Prostate gland (tissue), 2 donors: ENCODE measurements at regions not wholly inside any gene's neighbourhood (a gene's known extent, or its start where the extent isn't known, plus 50 kb on each side); places are given as distances from the start of the nearest gene placed in this dataset.

Experiments
- DNase-seq: peaks from one replicate; pipeline ENCODE4 v3.0.0-alpha.2; 2019; ENCODE audit warnings: low spot score
- H3K27ac ChIP-seq, 2 donors: fragments of 200-600 bp; sonication (generic); 2 replicates each; pipeline ENCODE4 v1.5.1; 2017 to 2019
- H3K27me3 ChIP-seq: fragments of 200-600 bp; sonication (generic); replicated peaks from 2 replicates; pipeline ENCODE4 v1.5.1; 2019; ENCODE audit not compliant: insufficient read depth
- H3K36me3 ChIP-seq, 2 donors: fragments of 200-600 bp; sonication (generic); 1 replicate in 1 of 2; 2 replicates in 1 of 2; pipeline versions ENCODE4 v1.5.1 to v1.8.1; 2017 to 2019
- H3K4me1 ChIP-seq: fragments of 200-600 bp; sonication (generic); replicated peaks from 2 replicates; pipeline ENCODE4 v1.5.1; 2019
- H3K4me3 ChIP-seq, 2 donors: fragments of 200-600 bp; sonication (generic); 2 replicates each; pipeline ENCODE4 v1.5.1; 2017 to 2019
- H3K9me3 ChIP-seq: fragments of 200-600 bp; sonication (generic); 2 replicates; pipeline ENCODE4 v1.5.1; 2017
- CTCF ChIP-seq, 4 experiments: fragments of 200-600 bp in 2 of 4; fragments of 450-650 bp in 2 of 4; sonication (generic) in 2 of 4; IDR thresholded peaks; 1 replicate in 3 of 4; 2 replicates in 1 of 4; pipeline ENCODE4 v1.5.1; 2016 to 2019; ENCODE audit warnings: antibody characterized with exemption in 4 of 4, mild to moderate bottlenecking in 2 of 4, moderate library complexity in 2 of 4
- POLR2A ChIP-seq: fragments of 450-650 bp; IDR thresholded peaks from one replicate; pipeline ENCODE4 v1.6.1; 2016; ENCODE audit warnings: antibody characterized with exemption, mild to moderate bottlenecking
- POLR2AphosphoS5 ChIP-seq: sonication (generic); formaldehyde crosslinking; IDR thresholded peaks from one replicate; pipeline ENCODE4 v1.6.1; 2017; ENCODE audit warnings: antibody characterized with exemption
- WGBS: methylation state at CpG from one replicate; pipeline ENCODE4 v1.1.5; 2018; 5-methylcytosine and 5-hydroxymethylcytosine counted together
- intact Hi-C: fragments of 100-400 bp; cut with DNase I; formaldehyde crosslinking; loops from one replicate; pipeline ENCODE4 v1.14.2; 2022

DNA sequence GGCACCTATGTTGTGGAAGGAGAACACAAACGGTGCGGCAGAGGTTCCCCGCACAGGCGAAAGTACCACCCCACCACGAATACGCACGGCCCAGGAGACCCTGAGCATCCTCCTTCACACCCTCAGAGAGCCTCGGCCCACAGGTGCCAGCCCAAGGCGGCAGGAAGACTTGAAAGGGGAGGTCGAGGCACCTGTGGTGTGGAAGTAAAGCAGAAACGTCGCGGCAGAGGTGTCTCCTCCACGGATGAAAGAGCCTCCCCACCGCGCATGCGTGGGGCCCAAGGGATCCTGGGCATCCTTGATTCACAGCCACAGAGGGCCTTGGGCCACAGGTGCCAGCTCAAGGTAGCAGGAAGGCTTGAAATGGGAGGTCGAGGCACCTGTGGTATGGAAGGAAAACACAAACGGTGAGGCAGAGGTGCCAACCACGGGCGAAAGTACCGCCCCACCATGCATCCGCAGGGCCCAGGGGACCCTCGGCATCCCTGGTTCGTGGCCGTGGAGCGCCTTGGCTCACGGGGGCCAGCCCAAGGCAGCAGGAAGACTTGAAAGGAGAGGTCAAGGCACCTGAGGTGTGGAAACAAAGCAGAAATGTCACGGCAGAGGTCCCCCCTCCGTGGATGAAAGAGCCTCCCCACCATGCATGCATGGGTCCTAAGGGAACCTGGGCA is 380.1 kb downstream of the ALG10 start:
- H3K27me3 ChIP-seq = no peaks in the 10 kb centered on the region
- no peak for TF ChIP-seq CTCF (IDR thresholded peaks at IDR 0.05)
- no peak for TF ChIP-seq POLR2AphosphoS5
- no peak for TF ChIP-seq POLR2A
- WGBS = 65% methylated on average over 30 of the region's 30 CpGs
- no peak overlapping the region for H3K4me3 ChIP-seq
- H3K27ac ChIP-seq = no peak overlapping the region
- intact Hi-C loops = no loop called here
- H3K4me1 ChIP-seq = no peaks in the 10 kb centered on the region
- DNase-seq = peak; percentile 1
- H3K36me3 ChIP-seq = no peaks in the 10 kb centered on the region
- no peaks in the 10 kb centered on the region for H3K9me3 ChIP-seq

- DNase-seq = peak; percentile 3
- Histone ChIP-seq H3K36me3 (no peaks in the 10 kb centered on the region), H3K4me1 (no peaks in the 10 kb centered on the region), H3K4me3 (no peak overlapping the region), H3K27ac (no peak overlapping the region), H3K27me3 (no peaks in the 10 kb centered on the region), H3K9me3 (no peaks in the 10 kb centered on the region)
- TF ChIP-seq POLR2A (no peak), POLR2AphosphoS5 (no peak), CTCF (IDR thresholded peaks at IDR 0.05) (no peak)
- WGBS = 75% methylated on average over 33 of the region's 33 CpGs
- intact Hi-C loops = no loop called here
Measured at GRCh38 chr12:34402899-34403705, 380.8 kb downstream of the ALG10 start.

DNA sequence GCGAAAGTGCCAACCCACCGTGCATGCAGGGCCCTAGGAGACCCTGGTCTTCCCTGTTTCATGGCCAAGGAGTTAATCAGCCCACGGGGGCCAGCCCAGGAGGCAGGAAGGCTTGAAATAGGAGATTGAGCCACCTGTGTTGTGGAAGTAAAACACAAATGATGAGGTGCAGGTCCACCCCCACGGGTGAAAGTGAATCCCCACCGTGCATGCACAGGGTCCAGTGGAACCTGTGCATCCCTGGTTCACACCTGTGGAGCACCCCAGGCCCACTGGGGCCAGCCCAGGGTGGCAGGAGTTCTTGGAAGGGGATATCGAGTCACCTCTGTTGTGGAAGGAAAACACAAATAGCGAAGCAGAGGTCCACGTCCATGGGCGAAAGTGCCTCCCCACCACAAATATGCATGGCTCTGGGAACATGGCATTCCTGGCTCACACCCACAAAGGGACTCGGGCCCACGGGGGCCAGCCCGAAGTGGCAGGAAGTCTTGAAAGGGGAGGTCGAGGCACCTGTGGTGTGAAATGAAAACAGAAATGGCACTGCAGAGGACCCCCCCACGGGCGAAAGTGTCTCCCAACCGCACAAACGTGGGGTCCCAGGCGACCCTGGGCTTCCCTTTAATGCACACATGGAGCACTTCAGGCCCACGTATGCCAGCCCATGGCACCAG is 381.5 kb downstream of the ALG10 start:
- H3K4me3 ChIP-seq = no peak overlapping the region
- peak; percentile 1 for DNase-seq
- intact Hi-C loops = no loop called here
- no peaks in the 10 kb centered on the region for H3K27me3 ChIP-seq
- no peaks in the 10 kb centered on the region for H3K4me1 ChIP-seq
- H3K9me3 ChIP-seq = no peaks in the 10 kb centered on the region
- H3K27ac ChIP-seq = no peak overlapping the region
- no peak for TF ChIP-seq CTCF (IDR thresholded peaks at IDR 0.05)
- no peak for TF ChIP-seq POLR2A
- TF ChIP-seq POLR2AphosphoS5 = no peak
- H3K36me3 ChIP-seq = no peaks in the 10 kb centered on the region
- WGBS = 53% methylated on average over 19 of the region's 19 CpGs

DNA sequence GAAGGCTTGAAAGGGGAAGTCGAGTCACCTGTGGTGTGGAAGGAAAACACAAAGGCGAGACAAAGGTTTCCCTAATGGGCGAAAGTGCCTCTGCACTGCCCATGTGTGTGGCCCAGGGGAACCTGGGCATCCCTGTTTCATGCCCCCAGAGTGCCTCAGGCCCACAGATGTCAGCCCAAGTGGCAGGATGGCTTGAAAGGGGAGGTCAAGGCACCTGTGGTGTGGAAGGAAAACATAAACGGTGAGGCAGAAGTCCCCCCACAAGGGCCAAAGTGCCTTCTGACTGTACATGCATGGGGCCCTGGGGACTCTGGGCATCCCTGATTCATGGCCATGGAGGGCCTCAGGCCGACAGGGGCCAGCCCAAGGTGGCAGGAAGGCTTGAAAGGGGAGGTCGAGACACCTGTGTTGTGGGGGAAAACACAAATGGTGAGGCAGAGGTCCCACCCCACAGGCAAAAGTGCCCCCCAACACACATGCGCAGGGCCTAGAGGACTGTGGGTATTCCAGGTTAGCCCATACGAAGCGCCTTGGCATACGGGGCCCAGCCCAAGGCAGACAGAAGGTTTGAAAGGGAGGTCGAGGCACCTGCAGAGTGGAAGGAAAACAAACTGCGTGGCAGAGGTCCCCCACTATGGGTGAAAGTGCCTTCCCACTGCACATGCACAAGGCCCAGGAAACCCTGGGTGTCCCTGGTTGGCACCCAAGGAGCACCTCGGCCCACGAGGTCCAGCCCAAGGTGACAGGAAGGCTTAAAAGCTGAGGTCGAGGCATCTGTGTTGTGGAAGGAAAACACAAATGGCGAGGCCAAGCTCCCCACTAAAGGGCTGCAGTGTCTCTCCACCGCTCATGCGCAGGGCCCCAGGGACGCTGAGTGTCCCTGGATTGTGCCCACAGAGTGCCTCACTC is 382.3 kb downstream of the ALG10 start:
- no peaks in the 10 kb centered on the region for H3K4me1 ChIP-seq
- H3K27me3 ChIP-seq = no peaks in the 10 kb centered on the region
- intact Hi-C loops = no loop called here
- TF ChIP-seq POLR2AphosphoS5 = no peak
- TF ChIP-seq POLR2A = no peak
- no peak for TF ChIP-seq CTCF (IDR thresholded peaks at IDR 0.05)
- H3K36me3 ChIP-seq = no peaks in the 10 kb centered on the region
- 70% methylated on average over 19 of the region's 19 CpGs for WGBS
- H3K9me3 ChIP-seq = no peaks in the 10 kb centered on the region
- H3K27ac ChIP-seq = no peak overlapping the region
- H3K4me3 ChIP-seq = no peak overlapping the region
- DNase-seq = peak; percentile 1
